SK-N-SH treated with all-trans-retinoic acid at 6 μM for 48 hours (cell line): ENCODE measurements at regions not wholly inside any gene's neighbourhood (a gene's known extent, or its start where the extent isn't known, plus 50 kb on each side); places are given as distances from the start of the nearest gene placed in this dataset.

Experiments used
- CSDC2 ChIP-seq: fragments of 250-450 bp; sonication (Bioruptor Pico); IDR thresholded peaks from 2 replicates; pipeline ENCODE4 v1.5.0; 2020; ENCODE audit warnings: mild to moderate bottlenecking, moderate library complexity
- ESRRG ChIP-seq: fragments of 250-450 bp; sonication (Bioruptor Pico); IDR thresholded peaks from 2 replicates; pipeline ENCODE4 v1.6.1; 2021; ENCODE audit warnings: mild to moderate bottlenecking
- GLIS3 ChIP-seq: fragments of 250-450 bp; sonication (Bioruptor Pico); IDR thresholded peaks from 2 replicates; pipeline ENCODE4 v1.5.0; 2020; ENCODE audit warnings: mild to moderate bottlenecking, moderate library complexity
- ISL1 ChIP-seq: fragments of 250-450 bp; sonication (Bioruptor Pico); IDR thresholded peaks from 2 replicates; pipeline ENCODE4 v2.1.2; 2022; ENCODE audit warnings: mild to moderate bottlenecking, moderate library complexity
- PPARA ChIP-seq: fragments of 250-450 bp; sonication (Bioruptor Pico); IDR thresholded peaks from 2 replicates; pipeline ENCODE4 v1.5.0; 2020; ENCODE audit warnings: mild to moderate bottlenecking, borderline replicate concordance
- TCF4 ChIP-seq: fragments of 250-450 bp; sonication (Bioruptor Pico); IDR thresholded peaks from 2 replicates; pipeline ENCODE4 v1.8.0; 2021; ENCODE audit warnings: mild to moderate bottlenecking, moderate library complexity, borderline replicate concordance
- ZFP3 ChIP-seq: fragments of 250-450 bp; sonication (Bioruptor Pico); IDR thresholded peaks from 2 replicates; pipeline ENCODE4 v1.5.0; 2020; ENCODE audit warnings: mild to moderate bottlenecking, moderate library complexity
- ZFP30 ChIP-seq: fragments of 450-650 bp; formaldehyde crosslinking; IDR thresholded peaks from 2 replicates; pipeline ENCODE4 v1.5.0; 2022; ENCODE audit warnings: mild to moderate bottlenecking, moderate library complexity
- ZNF565 ChIP-seq: fragments of 450-650 bp; formaldehyde crosslinking; conservative IDR thresholded peaks from 2 replicates; pipeline ENCODE4 v1.5.0; 2020; ENCODE audit warnings: low read depth, mild to moderate bottlenecking, moderate library complexity
- TF ChIP-seq, protein P1 (sequence below): fragments of 250-450 bp; sonication (Bioruptor Pico); IDR thresholded peaks from 2 replicates; pipeline ENCODE4 v1.8.0; 2020; ENCODE audit warnings: mild to moderate bottlenecking, moderate library complexity, borderline replicate concordance
- TF ChIP-seq, protein P2 (sequence below): fragments of 250-450 bp; sonication (Bioruptor Pico); IDR thresholded peaks from 2 replicates; pipeline ENCODE4 v1.5.1; 2020; ENCODE audit warnings: low read depth, mild to moderate bottlenecking, moderate library complexity
- TF ChIP-seq, protein P3 (sequence below): fragments of 250-450 bp; sonication (Bioruptor Pico); IDR thresholded peaks from 2 replicates; pipeline ENCODE4 v1.5.1; 2021; ENCODE audit warnings: mild to moderate bottlenecking, moderate library complexity

DNA sequence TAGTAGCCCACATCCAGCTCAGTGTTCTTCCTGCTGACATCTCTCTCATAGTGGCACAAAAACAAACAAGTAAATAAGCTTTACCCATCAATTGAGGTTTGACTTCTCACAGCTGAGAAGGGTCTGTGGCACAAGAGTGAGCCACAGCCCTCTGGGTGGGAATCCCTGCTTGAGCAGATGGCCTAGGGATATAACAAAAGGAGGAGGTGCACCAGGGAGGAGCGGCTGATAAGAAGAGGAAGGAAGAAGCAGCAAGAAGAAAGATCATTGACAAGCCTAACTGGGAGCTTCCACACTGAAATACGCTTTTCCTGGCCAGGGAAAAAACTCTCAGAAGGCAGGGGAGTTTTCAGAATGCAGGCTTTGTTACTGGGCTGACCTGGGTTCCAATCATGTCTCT lies 279.8 kb downstream of the UACA start:
- no peak for TF ChIP-seq GLIS3 (CRISPR knock-in tag)
- TF ChIP-seq ZNF565 (CRISPR knock-in tag), result no peak
- TF ChIP-seq, protein P1, sequence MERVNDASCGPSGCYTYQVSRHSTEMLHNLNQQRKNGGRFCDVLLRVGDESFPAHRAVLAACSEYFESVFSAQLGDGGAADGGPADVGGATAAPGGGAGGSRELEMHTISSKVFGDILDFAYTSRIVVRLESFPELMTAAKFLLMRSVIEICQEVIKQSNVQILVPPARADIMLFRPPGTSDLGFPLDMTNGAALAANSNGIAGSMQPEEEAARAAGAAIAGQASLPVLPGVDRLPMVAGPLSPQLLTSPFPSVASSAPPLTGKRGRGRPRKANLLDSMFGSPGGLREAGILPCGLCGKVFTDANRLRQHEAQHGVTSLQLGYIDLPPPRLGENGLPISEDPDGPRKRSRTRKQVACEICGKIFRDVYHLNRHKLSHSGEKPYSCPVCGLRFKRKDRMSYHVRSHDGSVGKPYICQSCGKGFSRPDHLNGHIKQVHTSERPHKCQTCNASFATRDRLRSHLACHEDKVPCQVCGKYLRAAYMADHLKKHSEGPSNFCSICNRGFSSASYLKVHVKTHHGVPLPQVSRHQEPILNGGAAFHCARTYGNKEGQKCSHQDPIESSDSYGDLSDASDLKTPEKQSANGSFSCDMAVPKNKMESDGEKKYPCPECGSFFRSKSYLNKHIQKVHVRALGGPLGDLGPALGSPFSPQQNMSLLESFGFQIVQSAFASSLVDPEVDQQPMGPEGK (CRISPR knock-in tag), result no peak
- TF ChIP-seq ZFP3, result no peak
- TF ChIP-seq CSDC2 (CRISPR knock-in tag), result no peak
- no peak for TF ChIP-seq ISL1 (CRISPR knock-in tag)
- TF ChIP-seq PPARA (CRISPR knock-in tag), result no peak
- TF ChIP-seq, protein P2, sequence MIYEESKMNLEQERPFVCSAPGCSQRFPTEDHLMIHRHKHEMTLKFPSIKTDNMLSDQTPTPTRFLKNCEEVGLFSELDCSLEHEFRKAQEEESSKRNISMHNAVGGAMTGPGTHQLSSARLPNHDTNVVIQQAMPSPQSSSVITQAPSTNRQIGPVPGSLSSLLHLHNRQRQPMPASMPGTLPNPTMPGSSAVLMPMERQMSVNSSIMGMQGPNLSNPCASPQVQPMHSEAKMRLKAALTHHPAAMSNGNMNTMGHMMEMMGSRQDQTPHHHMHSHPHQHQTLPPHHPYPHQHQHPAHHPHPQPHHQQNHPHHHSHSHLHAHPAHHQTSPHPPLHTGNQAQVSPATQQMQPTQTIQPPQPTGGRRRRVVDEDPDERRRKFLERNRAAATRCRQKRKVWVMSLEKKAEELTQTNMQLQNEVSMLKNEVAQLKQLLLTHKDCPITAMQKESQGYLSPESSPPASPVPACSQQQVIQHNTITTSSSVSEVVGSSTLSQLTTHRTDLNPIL (CRISPR knock-in tag), result no peak
- TF ChIP-seq ZFP30, result no peak
- TF ChIP-seq, protein P3, sequence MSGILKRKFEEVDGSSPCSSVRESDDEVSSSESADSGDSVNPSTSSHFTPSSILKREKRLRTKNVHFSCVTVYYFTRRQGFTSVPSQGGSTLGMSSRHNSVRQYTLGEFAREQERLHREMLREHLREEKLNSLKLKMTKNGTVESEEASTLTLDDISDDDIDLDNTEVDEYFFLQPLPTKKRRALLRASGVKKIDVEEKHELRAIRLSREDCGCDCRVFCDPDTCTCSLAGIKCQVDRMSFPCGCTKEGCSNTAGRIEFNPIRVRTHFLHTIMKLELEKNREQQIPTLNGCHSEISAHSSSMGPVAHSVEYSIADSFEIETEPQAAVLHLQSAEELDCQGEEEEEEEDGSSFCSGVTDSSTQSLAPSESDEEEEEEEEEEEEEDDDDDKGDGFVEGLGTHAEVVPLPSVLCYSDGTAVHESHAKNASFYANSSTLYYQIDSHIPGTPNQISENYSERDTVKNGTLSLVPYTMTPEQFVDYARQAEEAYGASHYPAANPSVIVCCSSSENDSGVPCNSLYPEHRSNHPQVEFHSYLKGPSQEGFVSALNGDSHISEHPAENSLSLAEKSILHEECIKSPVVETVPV (CRISPR knock-in tag), result no peak
- no peak for TF ChIP-seq TCF4 (CRISPR knock-in tag)
- no peak for TF ChIP-seq ESRRG (CRISPR knock-in tag)
